Natural killer cell (primary cell): ENCODE measurements at regions not wholly inside any gene's neighbourhood (a gene's known extent, or its start where the extent isn't known, plus 50 kb on each side); places are given as distances from the start of the nearest gene placed in this dataset.

Experiments
- ATAC-seq, 3 donors: fragments of 150-1000 bp in 2 of 3; fragments of 200-7000 bp in 1 of 3; cut with Tn5 transposase; 1 replicate in 1 of 3; 2 replicates in 2 of 3; pipeline ENCODE4 v1.10.0; 2021; ENCODE audit warnings: mild to moderate bottlenecking in 2 of 3, moderate library complexity in 2 of 3
- DNase-seq, 2 donors: peaks; one replicate each; pipeline versions ENCODE4 v3.0.0 to v3.0.0-alpha.2; 2013 to 2021; ENCODE audit warnings: mixed read lengths in 1 of 2
- H3K27ac ChIP-seq: one replicate; pipeline ENCODE4 v1.5.1; 2013; ENCODE audit warnings: mild to moderate bottlenecking, low read length
- H3K27me3 ChIP-seq: one replicate; pipeline ENCODE4 v1.6.1; 2013; ENCODE audit warnings: low read length; ENCODE audit not compliant: control insufficient read depth, insufficient read depth
- H3K36me3 ChIP-seq: one replicate; pipeline ENCODE4 v1.6.1; 2013; ENCODE audit warnings: low read length; ENCODE audit not compliant: control insufficient read depth, insufficient read depth
- H3K4me1 ChIP-seq: one replicate; pipeline ENCODE4 v1.6.1; 2013; ENCODE audit warnings: low read length; ENCODE audit not compliant: control insufficient read depth, insufficient read depth
- H3K4me3 ChIP-seq: one replicate; pipeline ENCODE4 v1.5.1; 2013; ENCODE audit warnings: low read length
- H3K9me3 ChIP-seq: one replicate; pipeline ENCODE4 v1.6.1; 2013; ENCODE audit warnings: low read length; ENCODE audit not compliant: control insufficient read depth, insufficient read depth
- H3K27ac Mint-ChIP-seq, 2 donors: one replicate each; pipeline ENCODE4 v1.8.0; 2022; ENCODE audit warnings: mild to moderate bottlenecking in 2 of 2, mixed read lengths in 2 of 2, moderate library complexity in 1 of 2
- H3K27me3 Mint-ChIP-seq, 2 donors: one replicate each; pipeline ENCODE4 v1.8.0; 2022; ENCODE audit warnings: low read depth in 2 of 2, mixed read lengths in 2 of 2
- H3K36me3 Mint-ChIP-seq: one replicate; pipeline ENCODE4 v1.8.0; 2022; ENCODE audit warnings: mixed read lengths
- H3K4me1 Mint-ChIP-seq, 2 donors: one replicate each; pipeline ENCODE4 v1.8.0; 2022; ENCODE audit warnings: mixed read lengths in 2 of 2
- H3K4me3 Mint-ChIP-seq: one replicate; pipeline ENCODE4 v1.8.0; 2022; ENCODE audit warnings: mild to moderate bottlenecking, moderate library complexity, mixed read lengths
- H3K9me3 Mint-ChIP-seq, 2 donors: one replicate each; pipeline ENCODE4 v1.8.0; 2022; ENCODE audit warnings: mixed read lengths in 2 of 2
- WGBS: methylation state at CpG from one replicate; pipeline ENCODE4 v1.1.7; 2013; ENCODE audit warnings: missing lambda C conversion rate; ENCODE audit not compliant: insufficient coverage; 5-methylcytosine and 5-hydroxymethylcytosine counted together
- intact Hi-C: fragments of 100-400 bp; cut with micrococcal nuclease; formaldehyde crosslinking; loops from one replicate; pipeline ENCODE4 v1.14.2; 2022
- TF ChIP-seq, protein P1 (sequence below): fragments of 200-600 bp; IDR thresholded peaks from one replicate; pipeline ENCODE4 v1.8.0; 2022; ENCODE audit warnings: antibody characterized with exemption

DNA sequence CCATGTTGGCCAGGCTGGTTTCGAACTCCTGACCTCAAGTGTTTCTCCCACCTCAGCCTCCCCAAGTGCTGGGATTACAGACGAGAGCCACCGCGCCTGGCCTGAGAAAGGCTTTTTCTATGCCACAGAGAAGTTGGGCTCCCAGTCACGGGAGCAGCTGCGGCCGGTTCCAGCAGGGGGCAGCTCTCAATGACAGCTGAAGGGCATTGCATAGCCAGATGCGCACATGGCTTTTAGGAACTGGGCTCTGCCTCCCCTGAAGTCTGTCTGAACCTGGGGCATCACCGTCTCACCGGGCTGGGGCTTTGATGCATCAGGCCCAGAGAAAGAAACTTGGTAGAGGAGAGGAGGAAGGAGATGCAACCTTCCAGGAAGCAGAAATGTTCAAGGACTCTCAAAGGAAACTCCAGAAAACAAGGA, 84.2 kb upstream of the LAPTM4A start:
- no peaks in the 10 kb centered on the region for H3K36me3 ChIP-seq
- H3K4me1 ChIP-seq = no peaks in the 10 kb centered on the region
- Mint-ChIP-seq H3K36me3 (no peaks in the 10 kb centered on the region), H3K27ac (no peak overlapping the region), H3K9me3 (no peaks in the 10 kb centered on the region), H3K27me3 (peaks cover 6 to 9% of the 10 kb centered on the region in 2 donors), H3K4me3 (no peak overlapping the region), H3K4me1 (no peaks in the 10 kb centered on the region)
- 12% methylated on average over 10 of the region's 10 CpGs for WGBS
- TF ChIP-seq, protein P1, sequence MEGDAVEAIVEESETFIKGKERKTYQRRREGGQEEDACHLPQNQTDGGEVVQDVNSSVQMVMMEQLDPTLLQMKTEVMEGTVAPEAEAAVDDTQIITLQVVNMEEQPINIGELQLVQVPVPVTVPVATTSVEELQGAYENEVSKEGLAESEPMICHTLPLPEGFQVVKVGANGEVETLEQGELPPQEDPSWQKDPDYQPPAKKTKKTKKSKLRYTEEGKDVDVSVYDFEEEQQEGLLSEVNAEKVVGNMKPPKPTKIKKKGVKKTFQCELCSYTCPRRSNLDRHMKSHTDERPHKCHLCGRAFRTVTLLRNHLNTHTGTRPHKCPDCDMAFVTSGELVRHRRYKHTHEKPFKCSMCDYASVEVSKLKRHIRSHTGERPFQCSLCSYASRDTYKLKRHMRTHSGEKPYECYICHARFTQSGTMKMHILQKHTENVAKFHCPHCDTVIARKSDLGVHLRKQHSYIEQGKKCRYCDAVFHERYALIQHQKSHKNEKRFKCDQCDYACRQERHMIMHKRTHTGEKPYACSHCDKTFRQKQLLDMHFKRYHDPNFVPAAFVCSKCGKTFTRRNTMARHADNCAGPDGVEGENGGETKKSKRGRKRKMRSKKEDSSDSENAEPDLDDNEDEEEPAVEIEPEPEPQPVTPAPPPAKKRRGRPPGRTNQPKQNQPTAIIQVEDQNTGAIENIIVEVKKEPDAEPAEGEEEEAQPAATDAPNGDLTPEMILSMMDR = no peak
- H3K27ac ChIP-seq = no peak overlapping the region
- intact Hi-C loops = no loop called here
- no peak overlapping the region for H3K4me3 ChIP-seq
- ATAC-seq (peak in 1 of 3 donors; percentile 36), DNase-seq (peak in 1 of 2 donors; percentile 36)
- no peaks in the 10 kb centered on the region for H3K9me3 ChIP-seq
- no peaks in the 10 kb centered on the region for H3K27me3 ChIP-seq

DNA sequence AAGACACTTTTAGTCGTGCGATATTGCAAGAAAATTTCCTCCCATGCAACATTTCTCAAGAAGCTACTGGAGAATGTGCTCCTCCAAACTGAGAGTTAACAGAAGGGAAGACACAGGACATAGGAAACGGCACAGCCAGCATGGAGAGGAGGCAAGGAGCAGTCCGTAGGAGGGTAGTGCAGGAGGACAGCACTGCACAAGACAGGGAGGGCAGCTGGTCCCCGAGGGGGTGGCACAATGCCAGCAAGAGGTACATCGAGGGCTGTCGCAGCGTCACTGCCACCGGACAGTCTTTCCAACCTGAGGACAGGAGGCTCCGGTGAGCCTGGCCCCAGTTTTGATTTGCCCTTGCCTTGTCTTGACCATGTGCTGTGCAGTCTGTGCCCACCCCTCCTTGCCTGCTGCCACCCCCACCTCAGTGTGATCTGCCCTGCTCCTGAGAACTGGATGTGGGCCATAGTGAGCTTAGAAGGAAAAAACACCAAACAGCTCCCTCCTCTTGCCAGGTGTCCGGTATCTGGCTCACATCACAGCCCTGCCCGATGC, 81.6 kb upstream of the LAPTM4A start:
- peaks cover 6 to 9% of the 10 kb centered on the region in 2 donors for H3K27me3 Mint-ChIP-seq
- no peak overlapping the region for H3K4me3 Mint-ChIP-seq
- H3K27ac Mint-ChIP-seq = no peak overlapping the region
- no peaks in the 10 kb centered on the region for H3K4me1 Mint-ChIP-seq
- intact Hi-C loops = no loop called here
- TF ChIP-seq, protein P1 = no peak
- H3K36me3 Mint-ChIP-seq = no peaks in the 10 kb centered on the region
- no peak overlapping the region for H3K4me3 ChIP-seq
- no peaks in the 10 kb centered on the region for H3K36me3 ChIP-seq
- H3K4me1 ChIP-seq = no peaks in the 10 kb centered on the region
- no peaks in the 10 kb centered on the region for H3K27me3 ChIP-seq
- ATAC-seq (no peak), DNase-seq (no peak)
- no peak overlapping the region for H3K27ac ChIP-seq
- no peaks in the 10 kb centered on the region for H3K9me3 Mint-ChIP-seq
- 83% methylated on average over 12 of the region's 12 CpGs for WGBS
- no peaks in the 10 kb centered on the region for H3K9me3 ChIP-seq

DNA sequence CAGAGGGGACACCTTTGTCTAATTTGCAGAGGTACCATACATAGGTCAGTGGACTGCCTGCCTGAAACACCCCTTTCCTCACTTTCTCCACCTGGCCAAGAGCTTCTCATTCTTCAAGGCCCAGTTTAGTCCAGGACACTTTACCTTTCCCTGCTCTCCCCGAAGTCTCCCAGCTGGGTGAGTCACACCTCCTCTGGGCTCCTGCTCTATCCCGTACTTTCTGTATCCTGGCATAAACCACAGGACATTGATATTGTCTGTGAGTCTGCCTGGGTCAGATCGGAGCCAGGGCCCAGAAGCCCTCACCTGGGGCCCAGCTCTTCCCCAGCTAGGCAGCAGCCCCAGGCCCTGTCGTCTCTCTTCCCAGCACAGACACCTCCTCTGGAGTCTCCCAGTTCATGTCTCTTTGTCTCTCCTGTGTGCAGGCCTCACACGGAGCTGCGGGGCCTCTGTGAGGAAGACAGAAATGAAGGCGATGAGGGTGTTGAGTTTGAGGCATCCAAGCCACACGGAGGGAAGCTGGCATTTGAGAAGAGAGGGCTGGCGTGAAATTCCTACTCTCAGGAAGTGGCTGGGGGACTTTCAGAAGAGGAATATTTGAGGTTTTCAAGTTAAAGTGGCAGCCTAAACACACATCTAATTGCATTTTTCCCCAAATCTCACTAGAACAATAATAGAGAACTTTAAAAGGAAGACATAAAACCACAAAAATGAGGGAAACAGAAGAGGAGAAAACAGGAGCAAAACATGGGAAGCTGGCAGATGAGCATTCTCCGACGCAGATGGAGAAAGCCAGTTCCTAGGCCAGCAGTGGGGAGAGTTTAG, 79.6 kb upstream of the LAPTM4A start:
- no peaks in the 10 kb centered on the region for H3K4me1 ChIP-seq
- H3K27ac ChIP-seq = no peak overlapping the region
- H3K4me3 Mint-ChIP-seq = no peak overlapping the region
- H3K27me3 Mint-ChIP-seq = peaks cover 6 to 9% of the 10 kb centered on the region in 2 donors
- DNase-seq (no peak), ATAC-seq (no peak)
- no peaks in the 10 kb centered on the region for H3K9me3 ChIP-seq
- H3K27ac Mint-ChIP-seq = no peak overlapping the region
- H3K27me3 ChIP-seq = no peaks in the 10 kb centered on the region
- H3K36me3 ChIP-seq = no peaks in the 10 kb centered on the region
- H3K4me1 Mint-ChIP-seq = no peaks in the 10 kb centered on the region
- H3K9me3 Mint-ChIP-seq = no peaks in the 10 kb centered on the region
- TF ChIP-seq, protein P1 = no peak
- WGBS = 81% methylated on average over 11 of the region's 11 CpGs
- no peaks in the 10 kb centered on the region for H3K36me3 Mint-ChIP-seq
- H3K4me3 ChIP-seq = no peak overlapping the region
- intact Hi-C loops = no loop called here
